Retinal pigment epithelial cell (primary cell): ENCODE measurements at regions not wholly inside any gene's neighbourhood (a gene's known extent, or its start where the extent isn't known, plus 50 kb on each side); places are given as distances from the start of the nearest gene placed in this dataset.

ENCODE experiments used
- DNase-seq: peaks from one replicate; pipeline ENCODE4 v3.0.0-alpha.2; 2010; ENCODE audit warnings: low read depth
- H3K4me3 ChIP-seq: 2 replicates; pipeline ENCODE4 v1.5.1; 2011; ENCODE audit warnings: mild to moderate bottlenecking, low read length, control low read depth, moderate library complexity
- CTCF ChIP-seq: conservative IDR thresholded peaks from 2 replicates; pipeline ENCODE4 v1.5.1; 2011; ENCODE audit warnings: low read depth, low read length, control low read depth, inconsistent platforms

- no peak for DNase-seq
- TF ChIP-seq CTCF, result no peak
- H3K4me3 ChIP-seq, result no peak overlapping the region
Measured at GRCh38 chr12:105910030-105910429, 228.7 kb downstream of the NUAK1 start.

- no peak overlapping the region for H3K4me3 ChIP-seq
- no peak for TF ChIP-seq CTCF
- no peak for DNase-seq
Measured at GRCh38 chr12:105911966-105912365, 226.8 kb downstream of the NUAK1 start.

GRCh38 chr12:105912882-105913678, 225.7 kb downstream of the NUAK1 start:
- no peak overlapping the region for H3K4me3 ChIP-seq
- no peak for TF ChIP-seq CTCF
- no peak for DNase-seq

GRCh38 chr12:105915997-105916759, 222.6 kb downstream of the NUAK1 start:
- no peak overlapping the region for H3K4me3 ChIP-seq
- TF ChIP-seq CTCF, result no peak
- no peak for DNase-seq

- DNase-seq, result no peak
Measured at GRCh38 chr12:105916760-105917039, 222.1 kb downstream of the NUAK1 start.

GRCh38 chr12:105920161-105920684, 218.5 kb downstream of the NUAK1 start:
- no peak for TF ChIP-seq CTCF
- no peak for DNase-seq
- no peak overlapping the region for H3K4me3 ChIP-seq

More at GRCh38 chr12:105916760-105917039, 222.1 kb downstream of the NUAK1 start:
- no peak for TF ChIP-seq CTCF
- no peak overlapping the region for H3K4me3 ChIP-seq
